CD4-positive, alpha-beta T cell (primary cell): ENCODE measurements at regions not wholly inside any gene's neighbourhood (a gene's known extent, or its start where the extent isn't known, plus 50 kb on each side); places are given as distances from the start of the nearest gene placed in this dataset.

Experiments used
- ATAC-seq: fragments of 200-7000 bp; cut with Tn5 transposase; one replicate; pipeline ENCODE4 v1.10.0; 2022; ENCODE audit warnings: mild to moderate bottlenecking; ENCODE audit not compliant: poor library complexity
- CTCF ChIA-PET: fragments of 350-600 bp; sonication (Branson Sonifier 250); formaldehyde crosslinking; loops from one replicate; lab custom pipeline; 2021; ENCODE audit warnings: antibody characterized with exemption, inconsistent platforms; lab: Charles Lee
- POLR2A ChIA-PET: fragments of 350-600 bp; sonication (Branson Sonifier 250); formaldehyde crosslinking; loops from one replicate; lab custom pipeline; 2021; ENCODE audit warnings: antibody characterized with exemption, inconsistent platforms; lab: Charles Lee
- DNase-seq, 14 experiments: peaks; one replicate each; pipeline ENCODE4 v3.0.0-alpha.2; 2013 to 2020; ENCODE audit warnings: mixed read lengths in 2 of 14
- H3K27ac ChIP-seq, 2 donors: one replicate each; pipeline versions ENCODE4 v1.5.1 to v1.7.0; 2013; ENCODE audit warnings: low read length in 2 of 2, low read depth in 1 of 2, mild to moderate bottlenecking in 1 of 2
- H3K27me3 ChIP-seq, 2 experiments: 1 replicate in 1 of 2; 2 replicates in 1 of 2; pipeline versions ENCODE4 v1.6.1 to v1.7.0; 2013; ENCODE audit warnings: low read length in 2 of 2, control low read depth in 1 of 2, mild to moderate bottlenecking in 1 of 2, moderate library complexity in 1 of 2; ENCODE audit not compliant: insufficient read depth in 2 of 2, control insufficient read depth in 1 of 2
- H3K36me3 ChIP-seq: one replicate; pipeline ENCODE4 v1.6.1; 2013; ENCODE audit warnings: low read length, control low read depth; ENCODE audit not compliant: insufficient read depth
- H3K4me1 ChIP-seq: one replicate; pipeline ENCODE4 v1.6.1; 2013; ENCODE audit warnings: low read length, control low read depth; ENCODE audit not compliant: insufficient read depth
- H3K4me3 ChIP-seq: one replicate; pipeline ENCODE4 v1.5.1; 2013; ENCODE audit warnings: mild to moderate bottlenecking, low read length, moderate library complexity
- H3K9me3 ChIP-seq, 2 experiments: 1 replicate in 1 of 2; 2 replicates in 1 of 2; pipeline versions ENCODE4 v1.6.1 to v1.7.0; 2013; ENCODE audit warnings: low read length in 2 of 2, mild to moderate bottlenecking in 2 of 2, control low read depth in 1 of 2, moderate library complexity in 1 of 2; ENCODE audit not compliant: control insufficient read depth in 1 of 2, insufficient read depth in 1 of 2
- H3K27ac Mint-ChIP-seq: one replicate; pipeline ENCODE4 v1.8.0; 2020; ENCODE audit warnings: mixed read lengths
- H3K27me3 Mint-ChIP-seq: one replicate; pipeline ENCODE4 v1.8.0; 2021; ENCODE audit warnings: mixed read lengths
- H3K36me3 Mint-ChIP-seq: one replicate; pipeline ENCODE4 v1.8.0; 2021; ENCODE audit warnings: low read depth, mixed read lengths
- H3K4me1 Mint-ChIP-seq: one replicate; pipeline ENCODE4 v1.8.0; 2021; ENCODE audit warnings: low read depth, mixed read lengths
- H3K4me3 Mint-ChIP-seq: one replicate; pipeline ENCODE4 v1.8.0; 2020; ENCODE audit warnings: mild to moderate bottlenecking, mixed read lengths
- H3K9me3 Mint-ChIP-seq: one replicate; pipeline ENCODE4 v1.8.0; 2020; ENCODE audit warnings: mixed read lengths
- CTCF ChIP-seq: fragments of 200-600 bp; IDR thresholded peaks from one replicate; pipeline ENCODE4 v1.8.0; 2022; ENCODE audit warnings: antibody characterized with exemption, mild to moderate bottlenecking
- intact Hi-C, 2 experiments: fragments of 100-400 bp; cut with DNase I in 1 of 2; cut with micrococcal nuclease in 1 of 2; formaldehyde crosslinking; loops; one replicate each; pipeline versions ENCODE4 v1.15.1 to v1.9.0; 2023 to 2025; cut with DNase I, micrococcal nuclease

GRCh38 chr3:147117631-147118030 is 288.7 kb downstream of the ZIC4 start:
- Histone ChIP-seq H3K4me3 (no peak overlapping the region), H3K4me1 (no peaks in the 10 kb centered on the region), H3K9me3 (no peaks in the 10 kb centered on the region), H3K27me3 (no peaks in the 10 kb centered on the region), H3K36me3 (no peaks in the 10 kb centered on the region), H3K27ac (no peak overlapping the region)
- DNase-seq, result no peak
- H3K36me3 Mint-ChIP-seq, result no peaks in the 10 kb centered on the region
- POLR2A ChIA-PET, result no interaction called here
- H3K27ac Mint-ChIP-seq, result no peak overlapping the region
- no peaks in the 10 kb centered on the region for H3K4me1 Mint-ChIP-seq
- intact Hi-C loops, result no loop called here
- no peak for TF ChIP-seq CTCF
- no peaks in the 10 kb centered on the region for H3K27me3 Mint-ChIP-seq
- H3K4me3 Mint-ChIP-seq, result no peak overlapping the region
- no peak for ATAC-seq
- H3K9me3 Mint-ChIP-seq, result peaks cover 6% of the 10 kb centered on the region
- CTCF ChIA-PET, result no interaction called here

DNA sequence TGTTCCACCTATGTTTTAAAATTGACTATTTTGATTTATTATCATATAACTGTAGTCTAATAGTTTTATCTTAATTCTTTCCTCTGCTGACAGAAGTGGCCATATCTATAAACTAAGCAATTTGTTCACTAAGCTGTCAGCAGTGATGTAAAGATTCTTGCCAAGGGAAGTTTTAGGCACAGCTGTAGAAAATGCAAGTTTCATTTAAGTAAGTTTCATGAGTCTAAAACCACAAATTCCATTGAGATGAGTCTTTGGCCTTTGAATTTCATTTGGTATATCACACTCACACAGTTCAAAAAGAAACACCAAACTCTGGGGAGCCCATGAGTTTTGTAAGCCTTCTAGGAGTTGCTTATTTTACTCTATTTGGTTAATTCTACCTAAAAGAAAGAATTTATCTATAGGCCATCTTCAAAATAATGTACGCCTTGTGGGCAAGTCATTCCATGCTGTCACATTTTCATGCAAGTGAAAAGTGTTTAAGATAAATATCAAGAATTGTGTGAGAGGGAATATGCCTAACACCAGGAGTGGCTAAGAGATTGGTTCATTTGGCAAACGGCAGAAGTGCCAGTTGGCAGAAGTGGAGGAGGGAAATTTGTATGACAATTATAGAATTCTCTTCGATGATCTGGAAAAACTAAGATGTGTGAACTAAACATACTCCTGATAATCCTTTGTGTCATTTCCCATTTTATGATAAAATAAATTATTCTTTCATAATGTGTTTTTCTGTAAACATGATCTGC is 292.9 kb downstream of the ZIC4 start:
- H3K36me3 Mint-ChIP-seq, result no peaks in the 10 kb centered on the region
- H3K4me3 ChIP-seq, result no peak overlapping the region
- DNase-seq (no peak), ATAC-seq (no peak)
- POLR2A ChIA-PET, result no interaction called here
- no peak for TF ChIP-seq CTCF
- no peaks in the 10 kb centered on the region for H3K4me1 Mint-ChIP-seq
- peaks cover 2% of the 10 kb centered on the region for H3K9me3 Mint-ChIP-seq
- no peak overlapping the region for H3K27ac ChIP-seq
- peaks cover 0 to 4% of the 10 kb centered on the region in 2 experiments for H3K9me3 ChIP-seq
- CTCF ChIA-PET, result no interaction called here
- H3K4me3 Mint-ChIP-seq, result no peak overlapping the region
- H3K27me3 Mint-ChIP-seq, result no peaks in the 10 kb centered on the region
- H3K27ac Mint-ChIP-seq, result no peak overlapping the region
- H3K4me1 ChIP-seq, result no peaks in the 10 kb centered on the region
- no peaks in the 10 kb centered on the region for H3K27me3 ChIP-seq
- no peaks in the 10 kb centered on the region for H3K36me3 ChIP-seq
- intact Hi-C loops, result no loop called here

DNA sequence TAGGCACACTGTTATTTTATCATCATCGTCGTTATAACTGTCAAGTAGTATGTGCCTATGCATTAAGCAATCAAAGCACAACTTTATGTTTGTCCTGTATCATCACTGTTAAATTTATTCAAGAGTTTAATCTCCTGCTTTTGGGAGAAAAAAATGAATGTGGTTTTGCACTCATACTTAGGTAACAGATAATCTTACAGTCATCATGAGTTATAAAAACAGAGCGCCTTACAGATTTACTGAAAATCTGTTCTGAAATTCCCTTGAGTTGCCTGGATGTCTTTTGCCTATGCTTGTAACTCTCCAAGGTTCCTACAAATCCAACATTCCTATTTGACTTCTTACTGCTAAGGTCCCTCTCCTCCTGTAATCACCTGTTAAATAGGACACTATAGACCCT is 307.3 kb downstream of the ZIC4 start:
- no peak overlapping the region for H3K27ac Mint-ChIP-seq
- no peak for TF ChIP-seq CTCF
- CTCF ChIA-PET, result no interaction called here
- H3K36me3 Mint-ChIP-seq, result no peaks in the 10 kb centered on the region
- no peaks in the 10 kb centered on the region for H3K4me1 ChIP-seq
- H3K4me1 Mint-ChIP-seq, result no peaks in the 10 kb centered on the region
- POLR2A ChIA-PET, result no interaction called here
- no peaks in the 10 kb centered on the region for H3K9me3 ChIP-seq
- intact Hi-C loops, result no loop called here
- ATAC-seq, result no peak
- no peak for DNase-seq
- peaks cover 7% of the 10 kb centered on the region for H3K9me3 Mint-ChIP-seq
- H3K27me3 ChIP-seq, result no peaks in the 10 kb centered on the region
- no peaks in the 10 kb centered on the region for H3K36me3 ChIP-seq
- H3K27ac ChIP-seq, result no peak overlapping the region
- H3K27me3 Mint-ChIP-seq, result no peaks in the 10 kb centered on the region
- no peak overlapping the region for H3K4me3 ChIP-seq
- H3K4me3 Mint-ChIP-seq, result no peak overlapping the region
